NCI-H345 treated with DMSO at 0.1 percent for 48 hours (cell line): ENCODE measurements at regions not wholly inside any gene's neighbourhood (a gene's known extent, or its start where the extent isn't known, plus 50 kb on each side); places are given as distances from the start of the nearest gene placed in this dataset.
"Not testable (repeated sequence)": the region's sequence is repeated elsewhere in the genome, so short reads cannot be mapped to it uniquely, and the experiment has no call there.

Experiments used
- DNase-seq: peaks from one replicate; lab custom pipeline; 2025; ENCODE audit not compliant: unreplicated experiment; lab: John Stamatoyannopoulos, UW

GRCh38 chr5:51802551-51803184 lies 419.4 kb downstream of the ISL1 start:
- no peak for DNase-seq

- no peak for DNase-seq
These were observed 423.4 kb downstream of the ISL1 start for GRCh38 chr5:51806677-51807076.

- DNase-seq = no peak
These were observed 427.3 kb downstream of the ISL1 start for GRCh38 chr5:51810592-51810991.

- no peak for DNase-seq
These were observed 428.7 kb downstream of the ISL1 start for GRCh38 chr5:51811883-51812471.

- DNase-seq = not testable (repeated sequence)
These were observed 431.6 kb downstream of the ISL1 start for GRCh38 chr5:51814817-51815216.

GRCh38 chr5:51816427-51816826 lies 433.2 kb downstream of the ISL1 start:
- no peak for DNase-seq

GRCh38 chr5:51821697-51822096 lies 438.4 kb downstream of the ISL1 start:
- no peak for DNase-seq

- no peak for DNase-seq
These were observed 446.0 kb downstream of the ISL1 start for GRCh38 chr5:51829230-51829629.

- no peak for DNase-seq
These were observed 446.4 kb downstream of the ISL1 start for GRCh38 chr5:51829691-51830090.

- no peak for DNase-seq
These were observed 449.8 kb downstream of the ISL1 start for GRCh38 chr5:51832934-51833470.

- DNase-seq = no peak
These were observed 455.2 kb downstream of the ISL1 start for GRCh38 chr5:51838459-51838858.

- DNase-seq = no peak
These were observed 460.6 kb downstream of the ISL1 start for GRCh38 chr5:51843893-51844292.

- DNase-seq = no peak
These were observed 462.8 kb downstream of the ISL1 start for GRCh38 chr5:51846015-51846414.

- DNase-seq = no peak
These were observed 476.4 kb downstream of the ISL1 start for GRCh38 chr5:51859624-51860023.

- DNase-seq = no peak
These were observed 477.3 kb downstream of the ISL1 start for GRCh38 chr5:51860532-51861018.

- DNase-seq = no peak
These were observed 488.9 kb downstream of the ISL1 start for GRCh38 chr5:51872144-51872543.

GRCh38 chr5:51881901-51882300 lies 498.7 kb downstream of the ISL1 start:
- no peak for DNase-seq

GRCh38 chr5:51882647-51883046 lies 499.4 kb downstream of the ISL1 start:
- no peak for DNase-seq

GRCh38 chr5:51889703-51890102 lies 506.5 kb downstream of the ISL1 start:
- no peak for DNase-seq

- no peak for DNase-seq
These were observed 507.3 kb downstream of the ISL1 start for GRCh38 chr5:51890435-51891116.

GRCh38 chr5:51892680-51893079 lies 509.4 kb downstream of the ISL1 start:
- no peak for DNase-seq

- DNase-seq = no peak
These were observed 512.6 kb downstream of the ISL1 start for GRCh38 chr5:51895834-51896233.
